ENCODE measurements at regions not wholly inside any gene's neighbourhood (a gene's known extent, or its start where the extent isn't known, plus 50 kb on each side); places are given as distances from the start of the nearest gene placed in this dataset.

DNA sequence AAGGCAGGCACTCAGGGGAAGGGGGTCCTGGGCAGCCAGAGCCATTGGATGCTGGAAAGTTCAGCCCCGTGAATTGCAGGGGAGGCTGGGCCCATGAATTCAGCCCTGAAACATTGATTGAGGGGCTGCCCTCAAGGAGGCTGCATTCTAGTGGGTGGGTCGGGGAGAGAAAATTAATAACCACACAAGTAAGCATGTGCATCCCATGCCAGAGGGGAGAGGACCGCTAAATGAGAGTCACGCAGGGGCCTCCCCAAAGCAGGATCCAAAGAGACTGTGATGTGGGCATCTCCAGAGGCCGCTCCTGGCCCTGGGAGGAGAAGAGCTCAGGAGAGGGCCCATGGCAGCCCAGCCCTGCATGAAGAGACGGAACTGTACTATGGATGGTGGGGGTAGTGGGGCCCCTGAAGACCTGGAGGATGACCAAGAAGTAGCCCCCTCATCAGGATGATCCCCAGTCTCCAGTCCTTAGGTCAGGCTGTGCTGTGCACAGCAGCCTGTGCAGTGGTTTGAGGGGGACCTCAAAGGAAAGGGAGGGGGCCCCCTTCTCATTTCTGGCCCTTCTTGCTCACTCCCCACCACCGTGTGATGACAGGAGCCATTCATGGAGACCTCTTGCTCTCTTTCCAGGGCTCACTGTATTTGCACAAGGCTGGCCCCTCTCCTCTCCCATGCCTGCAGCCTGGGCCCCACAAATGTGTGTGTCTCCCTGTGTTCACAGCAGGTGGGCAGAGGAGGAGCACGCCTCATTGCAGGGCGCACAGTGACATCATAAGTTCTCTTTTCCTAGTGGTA is 233.6 kb upstream of the IRX1 start:
- TF ChIP-seq, protein P1, sequence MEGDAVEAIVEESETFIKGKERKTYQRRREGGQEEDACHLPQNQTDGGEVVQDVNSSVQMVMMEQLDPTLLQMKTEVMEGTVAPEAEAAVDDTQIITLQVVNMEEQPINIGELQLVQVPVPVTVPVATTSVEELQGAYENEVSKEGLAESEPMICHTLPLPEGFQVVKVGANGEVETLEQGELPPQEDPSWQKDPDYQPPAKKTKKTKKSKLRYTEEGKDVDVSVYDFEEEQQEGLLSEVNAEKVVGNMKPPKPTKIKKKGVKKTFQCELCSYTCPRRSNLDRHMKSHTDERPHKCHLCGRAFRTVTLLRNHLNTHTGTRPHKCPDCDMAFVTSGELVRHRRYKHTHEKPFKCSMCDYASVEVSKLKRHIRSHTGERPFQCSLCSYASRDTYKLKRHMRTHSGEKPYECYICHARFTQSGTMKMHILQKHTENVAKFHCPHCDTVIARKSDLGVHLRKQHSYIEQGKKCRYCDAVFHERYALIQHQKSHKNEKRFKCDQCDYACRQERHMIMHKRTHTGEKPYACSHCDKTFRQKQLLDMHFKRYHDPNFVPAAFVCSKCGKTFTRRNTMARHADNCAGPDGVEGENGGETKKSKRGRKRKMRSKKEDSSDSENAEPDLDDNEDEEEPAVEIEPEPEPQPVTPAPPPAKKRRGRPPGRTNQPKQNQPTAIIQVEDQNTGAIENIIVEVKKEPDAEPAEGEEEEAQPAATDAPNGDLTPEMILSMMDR (IDR thresholded peaks at IDR 0.05) = no peak
- TF ChIP-seq POLR2A (IDR thresholded peaks at IDR 0.05) = no peak
